ENCODE measurements at regions not wholly inside any gene's neighbourhood (a gene's known extent, or its start where the extent isn't known, plus 50 kb on each side); places are given as distances from the start of the nearest gene placed in this dataset.

GRCh38 chr12:38016602-38017001 lies 300.0 kb upstream of the ALG10B start:
- H3K9me3 ChIP-seq (replicated peaks; ENCODE audit: low read length) = no peaks in the 10 kb centered on the region

GRCh38 chr12:38025916-38026315 lies 290.7 kb upstream of the ALG10B start:
- Histone ChIP-seq H3K4me1 (ENCODE audit: control insufficient read depth, insufficient read depth, low read length) (no peaks in the 10 kb centered on the region), H3K27me3 (ENCODE audit: control insufficient read depth, insufficient read depth, low read length) (no peaks in the 10 kb centered on the region), H3K9me3 (replicated peaks; ENCODE audit: low read length) (no peaks in the 10 kb centered on the region), H3K4me3 (ENCODE audit: low read length) (no peak overlapping the region), H3K9ac (ENCODE audit: low read depth, low read length) (no peak overlapping the region), H3K4me2 (ENCODE audit: low read length) (no peak overlapping the region), H3K36me3 (ENCODE audit: insufficient read depth, low read length) (no peaks in the 10 kb centered on the region)

More at GRCh38 chr12:38016602-38017001, 300.0 kb upstream of the ALG10B start:
- H3K4me2 ChIP-seq (ENCODE audit: low read length) = no peak overlapping the region
- H3K4me1 ChIP-seq (ENCODE audit: control insufficient read depth, insufficient read depth, low read length) = no peaks in the 10 kb centered on the region
- H3K36me3 ChIP-seq (ENCODE audit: insufficient read depth, low read length) = no peaks in the 10 kb centered on the region
- no peak overlapping the region for H3K9ac ChIP-seq (ENCODE audit: low read depth, low read length)
- H3K4me3 ChIP-seq (ENCODE audit: low read length) = no peak overlapping the region
- no peaks in the 10 kb centered on the region for H3K27me3 ChIP-seq (ENCODE audit: control insufficient read depth, insufficient read depth, low read length)

- H3K4me2 ChIP-seq (ENCODE audit: low read length) = no peak overlapping the region
- no peaks in the 10 kb centered on the region for H3K27me3 ChIP-seq (ENCODE audit: control insufficient read depth, insufficient read depth, low read length)
- no peaks in the 10 kb centered on the region for H3K36me3 ChIP-seq (ENCODE audit: insufficient read depth, low read length)
- H3K9ac ChIP-seq (ENCODE audit: low read depth, low read length) = no peak overlapping the region
- no peaks in the 10 kb centered on the region for H3K4me1 ChIP-seq (ENCODE audit: control insufficient read depth, insufficient read depth, low read length)
- no peak overlapping the region for H3K4me3 ChIP-seq (ENCODE audit: low read length)
- peaks cover 30% of the 10 kb centered on the region for H3K9me3 ChIP-seq (replicated peaks; ENCODE audit: low read length)
Observed at GRCh38 chr12:38053113-38053512, 263.5 kb upstream of the ALG10B start.

GRCh38 chr12:38053655-38054464 lies 262.7 kb upstream of the ALG10B start:
- Histone ChIP-seq H3K4me1 (ENCODE audit: control insufficient read depth, insufficient read depth, low read length) (no peaks in the 10 kb centered on the region), H3K4me2 (ENCODE audit: low read length) (no peak overlapping the region), H3K4me3 (ENCODE audit: low read length) (no peak overlapping the region), H3K27me3 (ENCODE audit: control insufficient read depth, insufficient read depth, low read length) (no peaks in the 10 kb centered on the region), H3K36me3 (ENCODE audit: insufficient read depth, low read length) (no peaks in the 10 kb centered on the region), H3K9ac (ENCODE audit: low read depth, low read length) (no peak overlapping the region), H3K9me3 (replicated peaks; ENCODE audit: low read length) (peaks cover 28% of the 10 kb centered on the region)

- peaks cover 21% of the 10 kb centered on the region for H3K9me3 ChIP-seq (replicated peaks; ENCODE audit: low read length)
- H3K36me3 ChIP-seq (ENCODE audit: insufficient read depth, low read length) = no peaks in the 10 kb centered on the region
- H3K9ac ChIP-seq (ENCODE audit: low read depth, low read length) = no peak overlapping the region
- no peak overlapping the region for H3K4me2 ChIP-seq (ENCODE audit: low read length)
- no peak overlapping the region for H3K4me3 ChIP-seq (ENCODE audit: low read length)
- H3K27me3 ChIP-seq (ENCODE audit: control insufficient read depth, insufficient read depth, low read length) = no peaks in the 10 kb centered on the region
- H3K4me1 ChIP-seq (ENCODE audit: control insufficient read depth, insufficient read depth, low read length) = no peaks in the 10 kb centered on the region
Observed at GRCh38 chr12:38056701-38057689, 259.6 kb upstream of the ALG10B start.

- Histone ChIP-seq H3K36me3 (ENCODE audit: insufficient read depth, low read length) (no peaks in the 10 kb centered on the region), H3K4me3 (ENCODE audit: low read length) (no peak overlapping the region), H3K9ac (ENCODE audit: low read depth, low read length) (no peak overlapping the region), H3K27me3 (ENCODE audit: control insufficient read depth, insufficient read depth, low read length) (no peaks in the 10 kb centered on the region), H3K4me1 (ENCODE audit: control insufficient read depth, insufficient read depth, low read length) (no peaks in the 10 kb centered on the region), H3K4me2 (ENCODE audit: low read length) (no peak overlapping the region), H3K9me3 (replicated peaks; ENCODE audit: low read length) (no peaks in the 10 kb centered on the region)
Observed at GRCh38 chr12:38099686-38100085, 216.9 kb upstream of the ALG10B start.

GRCh38 chr12:38101753-38102152 lies 214.8 kb upstream of the ALG10B start:
- H3K9me3 ChIP-seq (replicated peaks; ENCODE audit: low read length) = no peaks in the 10 kb centered on the region
- no peaks in the 10 kb centered on the region for H3K4me1 ChIP-seq (ENCODE audit: control insufficient read depth, insufficient read depth, low read length)
- no peaks in the 10 kb centered on the region for H3K36me3 ChIP-seq (ENCODE audit: insufficient read depth, low read length)
- H3K4me3 ChIP-seq (ENCODE audit: low read length) = no peak overlapping the region
- no peak overlapping the region for H3K4me2 ChIP-seq (ENCODE audit: low read length)
- no peak overlapping the region for H3K9ac ChIP-seq (ENCODE audit: low read depth, low read length)
- H3K27me3 ChIP-seq (ENCODE audit: control insufficient read depth, insufficient read depth, low read length) = no peaks in the 10 kb centered on the region

GRCh38 chr12:38102197-38102596 lies 214.4 kb upstream of the ALG10B start:
- no peak overlapping the region for H3K4me3 ChIP-seq (ENCODE audit: low read length)
- H3K9me3 ChIP-seq (replicated peaks; ENCODE audit: low read length) = no peaks in the 10 kb centered on the region
- no peaks in the 10 kb centered on the region for H3K4me1 ChIP-seq (ENCODE audit: control insufficient read depth, insufficient read depth, low read length)
- no peaks in the 10 kb centered on the region for H3K36me3 ChIP-seq (ENCODE audit: insufficient read depth, low read length)
- H3K27me3 ChIP-seq (ENCODE audit: control insufficient read depth, insufficient read depth, low read length) = no peaks in the 10 kb centered on the region
- no peak overlapping the region for H3K9ac ChIP-seq (ENCODE audit: low read depth, low read length)
- H3K4me2 ChIP-seq (ENCODE audit: low read length) = no peak overlapping the region

GRCh38 chr12:38110026-38110699 lies 206.4 kb upstream of the ALG10B start:
- H3K4me3 ChIP-seq (ENCODE audit: low read length) = no peak overlapping the region
- H3K9me3 ChIP-seq (replicated peaks; ENCODE audit: low read length) = peaks cover 3% of the 10 kb centered on the region
- no peak overlapping the region for H3K9ac ChIP-seq (ENCODE audit: low read depth, low read length)
- no peak overlapping the region for H3K4me2 ChIP-seq (ENCODE audit: low read length)
- H3K27me3 ChIP-seq (ENCODE audit: control insufficient read depth, insufficient read depth, low read length) = no peaks in the 10 kb centered on the region
- no peaks in the 10 kb centered on the region for H3K4me1 ChIP-seq (ENCODE audit: control insufficient read depth, insufficient read depth, low read length)
- no peaks in the 10 kb centered on the region for H3K36me3 ChIP-seq (ENCODE audit: insufficient read depth, low read length)

- no peak overlapping the region for H3K4me2 ChIP-seq (ENCODE audit: low read length)
- H3K9me3 ChIP-seq (replicated peaks; ENCODE audit: low read length) = peaks cover 3% of the 10 kb centered on the region
- no peak overlapping the region for H3K4me3 ChIP-seq (ENCODE audit: low read length)
- H3K4me1 ChIP-seq (ENCODE audit: control insufficient read depth, insufficient read depth, low read length) = no peaks in the 10 kb centered on the region
- H3K36me3 ChIP-seq (ENCODE audit: insufficient read depth, low read length) = no peaks in the 10 kb centered on the region
- no peaks in the 10 kb centered on the region for H3K27me3 ChIP-seq (ENCODE audit: control insufficient read depth, insufficient read depth, low read length)
- H3K9ac ChIP-seq (ENCODE audit: low read depth, low read length) = no peak overlapping the region
Observed at GRCh38 chr12:38113991-38114390, 202.6 kb upstream of the ALG10B start.

GRCh38 chr12:38116968-38117367 lies 199.6 kb upstream of the ALG10B start:
- H3K4me2 ChIP-seq (ENCODE audit: low read length) = no peak overlapping the region
- no peaks in the 10 kb centered on the region for H3K4me1 ChIP-seq (ENCODE audit: control insufficient read depth, insufficient read depth, low read length)
- peaks cover 3% of the 10 kb centered on the region for H3K9me3 ChIP-seq (replicated peaks; ENCODE audit: low read length)
- no peak overlapping the region for H3K4me3 ChIP-seq (ENCODE audit: low read length)
- no peak overlapping the region for H3K9ac ChIP-seq (ENCODE audit: low read depth, low read length)
- no peaks in the 10 kb centered on the region for H3K36me3 ChIP-seq (ENCODE audit: insufficient read depth, low read length)
- H3K27me3 ChIP-seq (ENCODE audit: control insufficient read depth, insufficient read depth, low read length) = no peaks in the 10 kb centered on the region
